GM19239 (cell line): ENCODE measurements at regions not wholly inside any gene's neighbourhood (a gene's known extent, or its start where the extent isn't known, plus 50 kb on each side); places are given as distances from the start of the nearest gene placed in this dataset.
"Not testable (repeated sequence)": the region's sequence is repeated elsewhere in the genome, so short reads cannot be mapped to it uniquely, and the experiment has no call there.

Experiments
- DNase-seq: peaks from one replicate; pipeline ENCODE4 v3.0.0; 2011; ENCODE audit warnings: low spot score; ENCODE audit not compliant: insufficient read length
- FAIRE-seq: peaks from 2 replicates; lab custom pipeline; 2011; peaks lifted over from hg19 to GRCh38; lab: Jason Lieb, UNC

- FAIRE-seq = no peak
- DNase-seq = no peak
These were observed 255.9 kb upstream of the DEFB112 start for GRCh38 chr6:50305660-50306059.

DNA sequence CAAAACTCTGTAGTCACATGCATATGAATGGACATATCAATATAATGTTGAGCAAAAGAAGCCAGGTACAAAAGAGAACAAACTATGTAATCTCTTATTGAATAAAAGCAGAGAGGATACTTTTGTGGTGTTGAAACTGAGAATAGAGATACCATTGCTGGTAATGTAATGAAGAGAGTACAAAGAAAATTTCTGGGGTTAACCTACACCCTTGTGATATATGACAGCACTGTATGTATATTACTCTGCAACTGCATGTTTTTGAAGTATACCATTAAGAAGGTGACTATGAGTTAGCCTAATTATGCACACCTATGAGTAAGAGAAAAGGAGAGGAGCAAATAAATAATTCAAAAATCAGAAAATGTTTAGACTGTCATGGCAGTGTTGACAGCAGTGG is 268.8 kb upstream of the DEFB112 start:
- DNase-seq (no peak), FAIRE-seq (no peak)

GRCh38 chr6:50330347-50330746 is 280.6 kb upstream of the DEFB112 start:
- DNase-seq (no peak), FAIRE-seq (no peak)

GRCh38 chr6:50330963-50331362 is 281.2 kb upstream of the DEFB112 start:
- DNase-seq (no peak), FAIRE-seq (no peak)

DNA sequence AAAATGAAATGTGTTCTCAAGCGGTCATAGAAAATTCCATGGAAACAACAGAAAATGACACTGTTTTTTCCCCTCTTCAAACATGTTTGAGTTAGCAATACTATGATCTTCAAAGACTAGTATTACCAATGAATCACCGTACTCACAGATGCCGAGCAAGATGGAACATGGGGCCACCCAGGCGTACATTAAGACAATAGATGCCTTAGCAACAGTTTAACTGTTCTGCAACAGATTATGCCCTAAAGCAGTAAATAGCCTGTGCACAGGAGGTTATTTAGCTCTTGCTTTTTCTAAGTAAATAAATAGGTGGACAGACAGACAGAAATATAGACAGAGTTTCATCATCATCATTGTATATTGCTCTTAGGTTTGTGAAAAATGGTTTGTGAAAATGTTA is 284.0 kb upstream of the DEFB112 start:
- DNase-seq = no peak
- FAIRE-seq = no peak

GRCh38 chr6:50337532-50338122 is 287.9 kb upstream of the DEFB112 start:
- no peak for DNase-seq
- no peak for FAIRE-seq

GRCh38 chr6:50353603-50354002 is 303.9 kb upstream of the DEFB112 start:
- no peak for DNase-seq
- FAIRE-seq = no peak

DNA sequence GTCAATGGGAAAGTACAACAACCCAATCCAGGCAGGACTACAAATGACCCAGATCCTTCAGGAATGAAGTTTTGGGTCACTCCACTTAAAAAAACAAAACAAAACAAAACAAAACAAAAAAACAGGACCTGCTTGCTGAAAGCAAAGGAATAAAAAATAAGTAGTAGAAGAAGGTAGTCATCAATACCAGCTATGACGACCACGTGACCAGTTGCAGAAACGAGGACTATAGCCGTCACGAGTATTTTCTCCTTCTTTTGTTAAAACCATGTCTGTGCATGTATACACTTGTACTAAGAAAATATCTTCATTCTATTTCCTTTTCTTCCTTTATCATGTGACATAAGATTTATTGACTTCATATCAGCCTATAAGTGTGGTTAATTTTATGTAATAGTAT is 308.4 kb upstream of the DEFB112 start:
- DNase-seq (no peak), FAIRE-seq (no peak)

DNA sequence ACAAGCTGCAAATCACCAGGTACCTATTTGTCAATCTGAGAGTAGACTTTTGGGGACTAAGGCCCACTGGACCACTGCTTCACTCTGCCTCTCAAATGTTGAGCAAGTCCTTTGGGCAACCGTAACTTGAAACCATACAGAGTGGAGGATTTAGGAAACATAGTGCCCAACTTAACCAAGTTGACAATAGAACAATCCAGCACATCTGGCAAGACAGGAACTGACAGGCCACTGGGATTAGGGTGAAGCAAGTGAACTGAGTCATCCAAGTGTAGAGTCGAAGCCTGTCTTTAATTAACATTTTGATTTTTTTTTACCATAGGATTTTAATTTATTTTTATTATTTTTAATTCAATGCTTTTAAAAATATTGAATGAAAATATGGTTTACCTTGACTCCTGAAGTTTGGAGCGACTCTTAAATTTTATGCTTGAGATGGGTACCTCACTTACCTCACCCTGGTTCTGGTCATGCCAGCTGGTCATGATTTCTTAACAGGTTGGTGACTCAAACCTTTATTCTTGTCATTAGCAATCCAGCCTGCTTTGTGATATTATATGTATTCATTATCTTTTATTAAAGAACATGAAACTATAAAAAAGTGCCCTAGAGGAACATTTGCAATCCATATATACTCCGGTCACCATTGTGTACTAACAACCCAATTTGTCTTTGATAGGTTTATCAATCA is 312.1 kb upstream of the DEFB112 start:
- DNase-seq = no peak
- no peak for FAIRE-seq

DNA sequence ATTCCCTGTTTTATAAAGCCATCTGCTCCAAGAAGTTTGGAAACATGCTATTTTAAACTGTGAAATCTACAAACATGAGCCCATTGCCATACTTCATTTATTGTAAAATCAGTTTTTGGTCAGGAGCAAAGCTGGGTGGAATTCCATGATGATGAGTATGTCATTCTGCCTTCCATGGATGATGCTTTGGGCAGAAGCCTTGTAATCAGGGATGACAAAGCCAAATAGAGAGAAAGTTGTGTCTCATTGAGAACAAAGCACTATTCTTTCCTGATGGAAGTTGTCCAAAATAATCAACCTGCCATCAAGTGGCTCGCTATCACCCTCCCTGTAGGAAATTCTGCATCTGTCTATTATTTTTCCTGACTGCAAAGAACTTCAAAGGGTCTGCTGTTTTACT is 313.0 kb upstream of the DEFB112 start:
- FAIRE-seq (no peak), DNase-seq (no peak)

DNA sequence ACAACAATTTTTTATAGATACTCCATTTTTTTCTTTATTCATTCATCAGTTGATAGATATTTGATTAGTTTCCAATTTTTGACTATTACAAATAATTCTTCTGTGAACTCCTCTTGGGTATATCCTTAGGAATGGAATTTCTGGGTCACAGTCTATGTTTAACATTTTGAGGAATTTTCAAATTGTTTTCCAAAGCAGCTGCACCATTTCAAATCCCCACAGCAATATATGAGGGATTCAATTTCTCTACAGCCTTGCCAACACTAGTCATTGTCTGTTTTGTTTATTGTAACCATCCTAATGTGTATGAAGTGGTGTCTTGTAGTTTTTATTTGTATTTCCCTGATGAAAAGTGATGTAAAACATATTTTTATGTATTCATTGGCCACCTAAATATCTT is 320.3 kb upstream of the DEFB112 start:
- DNase-seq = no peak
- FAIRE-seq = no peak

- FAIRE-seq = no peak
- DNase-seq = no peak
These were observed 330.8 kb upstream of the DEFB112 start for GRCh38 chr6:50380406-50381098.

GRCh38 chr6:50381099-50381415 is 331.3 kb upstream of the DEFB112 start:
- no peak for FAIRE-seq
- no peak for DNase-seq

DNA sequence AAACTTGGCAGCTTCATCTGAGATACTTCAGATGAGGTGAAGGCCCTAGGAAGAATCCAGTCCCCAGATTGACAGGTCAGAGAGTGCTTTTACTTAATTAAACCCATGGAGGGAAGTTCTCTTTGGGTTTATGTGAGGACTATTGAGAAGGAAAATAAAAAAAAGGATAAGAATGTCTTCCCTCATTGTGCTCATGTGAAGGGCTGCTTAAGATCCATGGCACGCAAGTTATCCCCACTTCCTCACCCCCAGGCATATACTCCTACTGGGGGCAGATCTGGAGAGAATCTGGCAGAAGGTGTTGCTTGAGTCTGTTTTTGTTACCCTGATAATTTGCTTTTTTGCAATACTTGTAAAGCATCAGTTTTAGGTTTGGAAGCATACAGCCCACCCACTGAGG is 322.9 kb upstream of the TFAP2D start:
- DNase-seq (no peak), FAIRE-seq (no peak)

DNA sequence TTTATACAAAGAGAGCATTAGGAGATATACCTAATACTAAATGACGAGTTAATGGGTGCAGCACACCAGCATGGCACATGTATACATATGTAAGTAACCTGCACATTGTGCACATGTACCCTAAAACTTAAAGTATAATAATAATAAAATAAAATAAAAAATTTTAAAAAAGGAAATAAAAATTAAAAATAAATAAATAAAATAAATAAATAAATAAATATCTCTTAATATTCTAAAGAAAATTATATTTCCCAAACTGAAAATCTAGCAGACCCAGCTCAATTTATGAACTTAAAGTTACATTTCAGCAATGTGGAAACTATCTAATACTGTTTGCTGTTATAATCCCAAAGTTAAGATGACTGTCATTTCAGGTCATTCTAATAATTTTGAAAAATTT is 319.2 kb upstream of the TFAP2D start:
- FAIRE-seq = not testable (repeated sequence)

DNA sequence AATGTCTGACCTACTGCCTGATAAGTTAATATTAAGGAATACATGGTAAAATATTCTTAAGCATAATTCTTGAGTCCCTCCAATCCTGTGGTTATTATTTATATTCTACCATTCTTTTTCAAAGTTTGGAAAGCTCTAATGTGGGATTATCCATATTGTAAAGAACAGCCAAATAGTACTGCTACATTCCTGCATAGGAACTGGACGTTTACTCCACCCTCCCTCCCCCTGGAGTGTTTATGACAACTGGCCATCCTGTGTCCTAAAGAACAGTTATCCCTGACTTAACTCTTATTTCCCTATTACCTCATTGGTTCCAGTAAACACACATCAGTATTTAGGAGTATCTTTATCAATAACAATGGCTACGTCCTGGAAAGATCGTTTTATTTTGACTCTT is 308.7 kb upstream of the TFAP2D start:
- DNase-seq (no peak), FAIRE-seq (no peak)

More for the DNA sequence above, 319.2 kb upstream of the TFAP2D start:
- not testable (repeated sequence) for DNase-seq

DNA sequence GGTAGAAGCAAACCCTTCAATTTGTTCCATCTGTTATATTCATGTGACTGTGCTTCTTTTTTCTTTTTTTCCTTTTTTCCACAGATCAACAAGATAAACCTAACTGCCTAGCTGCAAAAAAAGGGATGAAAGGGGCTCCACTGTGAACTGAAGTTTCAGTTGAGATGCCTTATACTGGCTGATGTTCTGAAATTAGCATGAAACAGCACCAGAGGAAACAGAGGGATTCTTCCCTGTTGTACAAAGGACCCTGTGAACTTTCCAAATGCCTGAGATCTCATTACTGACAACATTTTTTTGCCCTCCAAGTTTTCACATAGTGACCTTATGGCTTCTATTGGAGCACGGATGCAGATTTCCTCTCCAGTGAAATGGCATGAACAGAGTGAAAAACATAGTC is 302.7 kb upstream of the TFAP2D start:
- no peak for FAIRE-seq
- DNase-seq = no peak

DNA sequence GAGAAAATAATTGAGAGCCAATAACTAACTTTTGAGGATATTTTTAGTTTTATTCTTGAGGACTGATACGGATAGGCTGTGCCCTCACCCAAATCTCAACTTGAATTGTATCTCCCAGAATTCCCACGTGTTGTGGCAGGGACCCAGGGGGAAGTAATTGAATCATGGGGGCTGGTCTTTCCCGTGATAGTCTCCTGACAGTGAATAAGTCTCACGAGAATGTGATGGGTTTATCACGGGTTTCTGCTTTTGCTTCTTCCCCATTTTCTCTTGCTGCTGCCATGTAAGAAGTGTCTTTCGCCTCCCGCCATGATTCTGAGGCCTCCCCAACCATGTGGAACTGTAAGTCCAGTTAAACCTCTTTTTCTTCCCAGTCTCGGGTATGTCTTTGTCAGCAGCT is 292.3 kb upstream of the TFAP2D start:
- FAIRE-seq, DNase-seq: not testable (repeated sequence)

DNA sequence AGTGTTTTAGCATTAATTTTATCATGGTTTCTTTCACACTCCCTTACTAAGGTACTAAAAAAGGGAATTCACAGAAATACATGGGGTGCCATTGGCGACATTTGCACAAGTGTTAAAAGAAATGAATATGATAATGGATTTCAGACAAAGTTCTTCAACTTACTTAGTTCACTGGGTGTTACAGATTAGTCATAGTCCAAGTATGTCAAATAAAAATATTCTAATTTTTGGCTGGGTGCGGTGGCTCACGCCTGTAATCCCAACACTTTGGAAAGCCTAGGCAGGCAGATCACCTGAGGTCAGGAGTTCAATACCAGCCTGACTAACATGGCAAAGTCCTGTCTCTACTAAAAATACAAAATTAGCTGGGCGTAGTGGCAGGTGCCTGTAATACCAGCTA is 286.1 kb upstream of the TFAP2D start:
- FAIRE-seq (no peak), DNase-seq (no peak)

GRCh38 chr6:50437901-50438300 is 275.4 kb upstream of the TFAP2D start:
- FAIRE-seq = no peak
- no peak for DNase-seq

DNA sequence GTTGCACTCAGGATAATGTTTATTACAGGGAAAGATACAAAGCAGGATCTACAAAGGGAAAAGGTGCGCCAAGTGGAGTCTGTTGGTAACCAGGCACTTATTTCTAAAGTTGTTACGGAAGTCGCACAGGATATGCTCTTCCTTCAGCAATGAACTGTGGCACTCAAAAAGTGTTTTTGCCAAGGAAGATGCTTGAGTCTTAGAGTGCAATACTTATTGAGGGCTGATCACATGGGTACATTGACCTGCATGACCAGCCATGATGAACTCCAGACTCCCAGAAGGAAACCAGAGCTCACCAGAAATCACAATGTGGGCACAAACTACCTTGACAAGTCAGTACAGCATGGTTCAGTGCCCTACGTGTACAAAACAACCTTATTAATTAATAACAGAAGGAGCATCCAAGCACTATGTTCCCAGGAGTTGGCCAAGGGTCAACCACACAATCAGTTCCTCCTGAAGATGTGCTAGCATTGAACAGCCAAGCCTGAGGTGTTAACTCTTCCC is 270.7 kb upstream of the TFAP2D start:
- DNase-seq = no peak
- no peak for FAIRE-seq

DNA sequence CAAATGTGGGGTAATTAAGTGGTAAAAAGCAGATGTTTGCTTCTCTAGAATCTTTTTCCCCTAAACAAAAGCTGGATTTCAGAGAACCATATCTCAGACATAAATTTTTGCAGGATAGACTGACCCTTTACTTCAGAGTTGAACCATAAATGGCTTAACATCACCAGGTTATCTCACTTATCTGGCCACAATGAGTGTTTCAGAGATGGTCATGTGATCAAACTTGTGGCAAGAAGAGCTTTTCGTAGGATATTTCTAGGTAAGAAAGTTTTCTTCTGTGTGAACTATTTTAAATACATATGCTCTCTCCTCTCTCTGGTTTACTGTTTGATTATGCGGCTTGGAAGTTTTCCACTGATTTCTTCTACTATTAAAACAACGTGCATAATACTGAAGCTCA is 270.2 kb upstream of the TFAP2D start:
- FAIRE-seq = no peak
- DNase-seq = no peak
